IMR-90 (cell line): ENCODE measurements at regions not wholly inside any gene's neighbourhood (a gene's known extent, or its start where the extent isn't known, plus 50 kb on each side); places are given as distances from the start of the nearest gene placed in this dataset.

Source experiments
- ATAC-seq: fragments of 200-7000 bp; cut with Tn5 transposase; 2 replicates; pipeline ENCODE4 v1.9.1; 2020; ENCODE audit warnings: low read depth, mild to moderate bottlenecking, moderate library complexity
- BruUV-seq: library from RNA; stranded (reverse); fragments of 400-500 nt; replicated peaks from 2 replicates; lab custom pipeline; 2021; lab: Mats Ljungman, UMichigan
- CTCF ChIA-PET: fragments of 300-600 bp; formaldehyde crosslinking; extraction: SDS; loops from one replicate; lab custom pipeline; 2021; ENCODE audit warnings: antibody characterized with exemption; lab: Yijun Ruan, JAX
- POLR2A ChIA-PET: fragments of 300-600 bp; sonication (Branson Sonifier 250); formaldehyde crosslinking; loops from one replicate; lab custom pipeline; 2022; ENCODE audit warnings: antibody characterized with exemption; ENCODE audit not compliant: unreplicated experiment; lab: Charles Lee
- DNase-seq: peaks from one replicate; pipeline ENCODE4 v3.0.0; 2013
- H2AFZ ChIP-seq: replicated peaks from 2 replicates; pipeline ENCODE3; 2013; ENCODE audit warnings: low read length, mild to moderate bottlenecking; ENCODE audit not compliant: poor library complexity
- H2AK5ac ChIP-seq: 2 replicates; pipeline ENCODE4 v1.6.1; 2013; ENCODE audit warnings: low read depth, low read length, inconsistent platforms
- H2AK9ac ChIP-seq: replicated peaks from 2 replicates; pipeline ENCODE3; 2013; ENCODE audit warnings: mild to moderate bottlenecking, low read depth, low read length, moderate library complexity; ENCODE audit not compliant: poor library complexity
- H2BK120ac ChIP-seq: 2 replicates; pipeline ENCODE4 v1.6.1; 2013; ENCODE audit warnings: low read depth, low read length, inconsistent platforms
- H2BK15ac ChIP-seq: 3 replicates; pipeline ENCODE4 v1.6.1; 2013; ENCODE audit warnings: low read depth, low read length, inconsistent platforms
- H2BK20ac ChIP-seq: 2 replicates; pipeline ENCODE4 v1.6.1; 2013; ENCODE audit warnings: low read depth, mild to moderate bottlenecking, inconsistent platforms, low read length, moderate library complexity
- H2BK5ac ChIP-seq: 2 replicates; pipeline ENCODE4 v1.6.1; 2013; ENCODE audit warnings: mild to moderate bottlenecking, low read depth, low read length, inconsistent platforms; ENCODE audit not compliant: poor library complexity, severe bottlenecking
- H3K14ac ChIP-seq: replicated peaks from 2 replicates; pipeline ENCODE4 v1.6.1; 2013; ENCODE audit warnings: low read depth, low read length, inconsistent platforms
- H3K18ac ChIP-seq: 2 replicates; pipeline ENCODE4 v1.6.1; 2013; ENCODE audit warnings: low read depth, low read length, control low read depth
- H3K23ac ChIP-seq: 2 replicates; pipeline ENCODE4 v1.6.1; 2013; ENCODE audit warnings: low read depth, low read length, inconsistent platforms
- H3K27ac ChIP-seq: 2 replicates; pipeline ENCODE4 v1.5.1; 2013; ENCODE audit warnings: mild to moderate bottlenecking, control low read depth, low read length; ENCODE audit not compliant: insufficient read depth
- H3K27me3 ChIP-seq: 2 replicates; pipeline ENCODE4 v1.6.1; 2013; ENCODE audit warnings: low read length; ENCODE audit not compliant: control insufficient read depth, insufficient read depth
- H3K36me3 ChIP-seq: 2 replicates; pipeline ENCODE4 v1.6.1; 2013; ENCODE audit warnings: low read length, mixed read lengths; ENCODE audit not compliant: control insufficient read depth, insufficient read depth
- H3K4ac ChIP-seq: 2 replicates; pipeline ENCODE4 v1.6.1; 2013; ENCODE audit warnings: low read depth, low read length, inconsistent platforms
- H3K4me1 ChIP-seq: 2 replicates; pipeline ENCODE4 v1.6.1; 2013; ENCODE audit warnings: low read length, mixed read lengths; ENCODE audit not compliant: control insufficient read depth, insufficient read depth
- H3K4me2 ChIP-seq: 2 replicates; pipeline ENCODE4 v1.6.1; 2013; ENCODE audit warnings: low read depth, mild to moderate bottlenecking, control low read depth, low read length, moderate library complexity
- H3K4me3 ChIP-seq: 2 replicates; pipeline ENCODE4 v1.5.1; 2013; ENCODE audit warnings: low read depth, mild to moderate bottlenecking, control low read depth, low read length, moderate library complexity; ENCODE audit not compliant: insufficient read depth
- H3K56ac ChIP-seq: 2 replicates; pipeline ENCODE4 v1.6.1; 2013; ENCODE audit warnings: low read length, inconsistent platforms; ENCODE audit not compliant: insufficient read depth; ENCODE audit errors: extremely low read depth
- H3K79me1 ChIP-seq, 2 experiments: 2 replicates each; pipeline ENCODE4 v1.6.1; 2013; ENCODE audit warnings: low read length in 2 of 2, inconsistent platforms in 1 of 2, low read depth in 1 of 2
- H3K9ac ChIP-seq: 2 replicates; pipeline ENCODE4 v1.6.1; 2013; ENCODE audit warnings: low read depth, low read length, control low read depth
- H3K9me1 ChIP-seq: 2 replicates; pipeline ENCODE4 v1.6.1; 2013; ENCODE audit warnings: low read length, inconsistent platforms; ENCODE audit not compliant: insufficient read depth
- H3K9me3 ChIP-seq: 2 replicates; pipeline ENCODE4 v1.6.1; 2013; ENCODE audit warnings: low read length; ENCODE audit not compliant: control insufficient read depth, insufficient read depth
- H4K20me1 ChIP-seq: 2 replicates; pipeline ENCODE4 v1.6.1; 2013; ENCODE audit warnings: low read length, inconsistent platforms; ENCODE audit not compliant: insufficient read depth
- H4K5ac ChIP-seq: 2 replicates; pipeline ENCODE4 v1.6.1; 2013; ENCODE audit warnings: mild to moderate bottlenecking, low read depth, low read length, control low read depth
- H4K8ac ChIP-seq, 2 experiments: 2 replicates each; pipeline ENCODE4 v1.6.1; 2013; ENCODE audit warnings: low read depth in 2 of 2, low read length in 2 of 2, control low read depth in 1 of 2, inconsistent platforms in 1 of 2
- H4K91ac ChIP-seq: 2 replicates; pipeline ENCODE4 v1.6.1; 2013; ENCODE audit warnings: low read depth, low read length, inconsistent platforms; ENCODE audit not compliant: insufficient read depth
- BHLHE40 ChIP-seq: fragments of 150-350 bp; IDR thresholded peaks from 2 replicates; pipeline ENCODE4 v1.6.1; 2016; ENCODE audit warnings: mild to moderate bottlenecking, low read depth, low read length
- CEBPB ChIP-seq: IDR thresholded peaks from 2 replicates; pipeline ENCODE4 v1.6.1; 2012; ENCODE audit warnings: low read depth, low read length, improper control_type of control experiment
- MAZ ChIP-seq: IDR thresholded peaks from 2 replicates; pipeline ENCODE4 v1.6.1; 2012; ENCODE audit warnings: low read depth, mild to moderate bottlenecking, low read length, improper control_type of control experiment, moderate library complexity, borderline replicate concordance
- NFE2L2 ChIP-seq: fragments of 150-350 bp; IDR thresholded peaks from 2 replicates; pipeline ENCODE4 v1.6.1; 2016; ENCODE audit warnings: low read depth, mild to moderate bottlenecking, low read length
- POLR2A ChIP-seq: IDR thresholded peaks from 2 replicates; pipeline ENCODE4 v1.6.1; 2012; ENCODE audit warnings: mild to moderate bottlenecking, low read depth, low read length
- RAD21 ChIP-seq: IDR thresholded peaks from 2 replicates; pipeline ENCODE4 v1.6.1; 2012; ENCODE audit warnings: low read length, improper control_type of control experiment
- RCOR1 ChIP-seq: IDR thresholded peaks from 2 replicates; pipeline ENCODE4 v1.6.1; 2012; ENCODE audit warnings: mild to moderate bottlenecking, low read length, improper control_type of control experiment; ENCODE audit not compliant: insufficient replicate concordance
- RFX5 ChIP-seq: IDR thresholded peaks from 2 replicates; pipeline ENCODE4 v1.8.0; 2012; ENCODE audit warnings: low read depth, mild to moderate bottlenecking, low read length, moderate library complexity
- SMC3 ChIP-seq: fragments of 150-350 bp; IDR thresholded peaks from 2 replicates; pipeline ENCODE4 v1.6.1; 2016; ENCODE audit warnings: low read depth, mild to moderate bottlenecking, antibody characterized with exemption, low read length, moderate library complexity
- USF2 ChIP-seq: fragments of 150-350 bp; IDR thresholded peaks from 2 replicates; pipeline ENCODE4 v1.6.1; 2017; ENCODE audit warnings: mild to moderate bottlenecking, antibody characterized with exemption, low read length, low read depth
- WGBS, 2 experiments: methylation state at CpG; one replicate each; pipeline versions ENCODE4 v1.1.5 to v1.1.7; 2013; ENCODE audit warnings: missing lambda C conversion rate in 2 of 2; ENCODE audit not compliant: insufficient read length in 1 of 2; ENCODE audit errors: extremely low coverage in 2 of 2; 5-methylcytosine and 5-hydroxymethylcytosine counted together
- dilution Hi-C: fragments of 300-500 bp; cut with HindIII; formaldehyde crosslinking; loops from one replicate; pipeline ENCODE4 v1.14.3; 2018; ENCODE audit warnings: low sequenced_read_pairs; ENCODE audit not compliant: unreplicated experiment
- in situ Hi-C: fragments of 300-500 bp; cut with MboI; formaldehyde crosslinking; loops from 3 replicates; pipeline ENCODE4 v1.14.3; 2019; ENCODE audit warnings: low sequenced_read_pairs, inconsistent platforms, mixed read lengths
- intact Hi-C: fragments of 100-400 bp; cut with micrococcal nuclease; formaldehyde crosslinking; loops from 2 replicates; pipeline ENCODE4 v1.10.0; 2022
- TF ChIP-seq, protein P1 (sequence below): conservative IDR thresholded peaks from 2 replicates; pipeline ENCODE4 v1.5.1; 2012; ENCODE audit warnings: mild to moderate bottlenecking, low read depth, low read length, improper control_type of control experiment

DNA sequence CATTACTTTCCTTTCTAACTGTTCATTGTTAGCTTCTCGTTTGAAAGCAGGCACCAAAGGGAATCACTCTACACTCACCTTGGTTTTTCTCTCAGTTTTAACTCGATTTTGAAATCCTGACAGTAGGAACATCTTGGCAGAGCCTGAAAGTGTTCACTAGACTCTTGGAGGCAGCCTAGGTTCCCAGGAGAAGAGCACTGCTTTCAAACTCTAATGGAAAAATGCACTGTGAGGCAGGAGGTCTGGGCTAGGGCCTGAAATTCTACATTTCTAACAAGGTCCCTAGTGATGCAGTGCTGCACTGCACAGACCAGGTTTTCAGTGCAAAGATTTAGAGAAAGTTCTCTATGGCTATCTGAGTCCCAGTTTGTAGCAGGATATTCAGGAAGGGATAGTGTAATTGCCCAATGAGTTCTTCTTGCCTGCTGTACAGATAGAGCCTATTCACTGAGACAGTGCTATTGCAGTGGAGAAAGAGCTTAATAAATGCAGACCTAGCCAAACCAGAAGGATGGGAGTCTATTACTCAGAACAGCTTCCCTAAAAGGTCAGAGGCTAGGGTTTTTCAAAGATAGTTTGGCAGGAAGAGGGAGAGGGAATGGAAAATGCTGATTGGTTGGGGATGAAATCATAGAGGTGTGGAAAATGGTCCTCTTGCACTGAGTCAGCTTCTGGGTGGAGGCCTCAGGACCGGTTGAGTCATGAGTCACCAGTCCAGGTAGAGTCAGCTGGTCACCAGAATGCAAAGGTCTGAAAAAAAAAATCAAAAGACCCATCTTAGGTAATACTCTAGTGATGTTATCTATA is 153.9 kb downstream of the GPBP1 start (continued):
- TF ChIP-seq POLR2A (no peak), RCOR1 (no peak)

- no peak overlapping the region for H3K4me2 ChIP-seq
- no peak overlapping the region for H3K23ac ChIP-seq
- POLR2A ChIA-PET, result no interaction called here
- H4K5ac ChIP-seq, result no peak overlapping the region
- intact Hi-C loops (no loop called here), dilution Hi-C loops (no loop called here), in situ Hi-C loops (no loop called here)
- H3K4ac ChIP-seq, result no peak overlapping the region
- no peak overlapping the region for H4K91ac ChIP-seq
- H3K18ac ChIP-seq, result peak overlapping the region; percentile 43; the same call in 1 of the 2 replicates
- no peak overlapping the region for H2AK5ac ChIP-seq
- peaks cover 14% of the 10 kb centered on the region for H3K4me1 ChIP-seq
- no peaks in the 10 kb centered on the region for H3K36me3 ChIP-seq
- H2AK9ac ChIP-seq, result no peak overlapping the region
- H3K14ac ChIP-seq, result no peak overlapping the region
- H3K56ac ChIP-seq, result no peak overlapping the region
- ATAC-seq, result no peak
- BruUV-seq, result no TSS peak
- H2BK15ac ChIP-seq, result no peak overlapping the region
- H4K20me1 ChIP-seq, result no peaks in the 10 kb centered on the region
- H3K79me1 ChIP-seq, result no peaks in the 10 kb centered on the region
- peak overlapping the region; percentile 36; the same call in 1 of the 2 replicates for H2BK20ac ChIP-seq
- no peak overlapping the region for H3K9ac ChIP-seq
- no CpG with 5 or more reads among the region's 4 CpGs for WGBS, 2 experiments
- no peak overlapping the region for H2BK5ac ChIP-seq
- H2BK120ac ChIP-seq, result no peak overlapping the region
- no peak overlapping the region for H3K27ac ChIP-seq
- CTCF ChIA-PET, result no interaction called here
- no peak overlapping the region for H3K4me3 ChIP-seq
- no peak for DNase-seq
- H4K8ac ChIP-seq, result no peak overlapping the region
- no peak overlapping the region for H2AFZ ChIP-seq
- H3K27me3 ChIP-seq, result no peaks in the 10 kb centered on the region
- 0 out of 2 replicates have a peak, but pooled peaks cover 3% of the 10 kb centered on the region for H3K9me1 ChIP-seq
- H3K9me3 ChIP-seq, result no peaks in the 10 kb centered on the region; the same call in 1 of the 2 replicates
- no peak for TF ChIP-seq MAZ
- TF ChIP-seq SMC3, result no peak
- no peak for TF ChIP-seq NFE2L2
- TF ChIP-seq BHLHE40, result no peak
- no peak for TF ChIP-seq CEBPB
- TF ChIP-seq, protein P1, sequence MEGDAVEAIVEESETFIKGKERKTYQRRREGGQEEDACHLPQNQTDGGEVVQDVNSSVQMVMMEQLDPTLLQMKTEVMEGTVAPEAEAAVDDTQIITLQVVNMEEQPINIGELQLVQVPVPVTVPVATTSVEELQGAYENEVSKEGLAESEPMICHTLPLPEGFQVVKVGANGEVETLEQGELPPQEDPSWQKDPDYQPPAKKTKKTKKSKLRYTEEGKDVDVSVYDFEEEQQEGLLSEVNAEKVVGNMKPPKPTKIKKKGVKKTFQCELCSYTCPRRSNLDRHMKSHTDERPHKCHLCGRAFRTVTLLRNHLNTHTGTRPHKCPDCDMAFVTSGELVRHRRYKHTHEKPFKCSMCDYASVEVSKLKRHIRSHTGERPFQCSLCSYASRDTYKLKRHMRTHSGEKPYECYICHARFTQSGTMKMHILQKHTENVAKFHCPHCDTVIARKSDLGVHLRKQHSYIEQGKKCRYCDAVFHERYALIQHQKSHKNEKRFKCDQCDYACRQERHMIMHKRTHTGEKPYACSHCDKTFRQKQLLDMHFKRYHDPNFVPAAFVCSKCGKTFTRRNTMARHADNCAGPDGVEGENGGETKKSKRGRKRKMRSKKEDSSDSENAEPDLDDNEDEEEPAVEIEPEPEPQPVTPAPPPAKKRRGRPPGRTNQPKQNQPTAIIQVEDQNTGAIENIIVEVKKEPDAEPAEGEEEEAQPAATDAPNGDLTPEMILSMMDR, result no peak
- no peak for TF ChIP-seq RCOR1
- no peak for TF ChIP-seq RAD21
- TF ChIP-seq USF2, result no peak
- TF ChIP-seq RFX5, result no peak
These were observed 152.0 kb downstream of the GPBP1 start for GRCh38 chr5:57325678-57326397.
